ENCODE measurements at regions not wholly inside any gene's neighbourhood (a gene's known extent, or its start where the extent isn't known, plus 50 kb on each side); places are given as distances from the start of the nearest gene placed in this dataset.

- TF ChIP-seq GATA1 (IDR thresholded peaks at IDR 0.05; ENCODE audit: low read depth, low read length) (no peak), POLR2A (IDR thresholded peaks at IDR 0.05; ENCODE audit: low read length) (no peak)
Observed at GRCh38 chr20:50369225-50370035, 140.8 kb upstream of the PTPN1 start.
